KMS-11 (cell line): ENCODE measurements at regions not wholly inside any gene's neighbourhood (a gene's known extent, or its start where the extent isn't known, plus 50 kb on each side); places are given as distances from the start of the nearest gene placed in this dataset.

Experiments used
- H2AFZ ChIP-seq: fragments of 200-600 bp; sonication (generic); 2 replicates; pipeline ENCODE4 v1.6.1; 2016; ENCODE audit warnings: antibody characterized with exemption, mixed run types, low read depth
- H3K27ac ChIP-seq: fragments of 200-600 bp; sonication (generic); 2 replicates; pipeline ENCODE4 v1.6.1; 2016; ENCODE audit warnings: mild to moderate bottlenecking, mixed run types
- H3K27me3 ChIP-seq: fragments of 200-600 bp; sonication (generic); 2 replicates; pipeline ENCODE4 v1.6.1; 2017; ENCODE audit warnings: mild to moderate bottlenecking, low read depth, mixed run types, moderate library complexity; ENCODE audit not compliant: insufficient read depth
- H3K36me3 ChIP-seq: fragments of 200-600 bp; sonication (generic); 2 replicates; pipeline ENCODE4 v1.6.1; 2017; ENCODE audit warnings: mild to moderate bottlenecking, mixed run types; ENCODE audit not compliant: insufficient read depth
- H3K4me1 ChIP-seq: fragments of 200-600 bp; sonication (generic); 2 replicates; pipeline ENCODE4 v1.6.1; 2016; ENCODE audit warnings: mild to moderate bottlenecking, low read depth, mixed run types; ENCODE audit not compliant: poor library complexity, severe bottlenecking
- H3K4me2 ChIP-seq: fragments of 200-600 bp; sonication (generic); 2 replicates; pipeline ENCODE4 v1.7.0; 2016; ENCODE audit warnings: mild to moderate bottlenecking, mixed run types
- H3K4me3 ChIP-seq: fragments of 200-600 bp; sonication (generic); IDR thresholded peaks from 2 replicates; pipeline ENCODE4 v1.6.1; 2017; ENCODE audit warnings: low read depth, low read length, mixed read lengths; ENCODE audit not compliant: insufficient read depth
- H3K79me2 ChIP-seq: fragments of 200-600 bp; sonication (generic); 2 replicates; pipeline ENCODE4 v1.6.1; 2016; ENCODE audit warnings: low read depth, mixed run types; ENCODE audit not compliant: insufficient read depth
- H3K9ac ChIP-seq: fragments of 200-600 bp; sonication (generic); 2 replicates; pipeline ENCODE4 v1.6.1; 2016; ENCODE audit warnings: mild to moderate bottlenecking, mixed run types
- H4K20me1 ChIP-seq: fragments of 200-600 bp; sonication (generic); 2 replicates; pipeline ENCODE4 v1.6.1; 2016; ENCODE audit warnings: mild to moderate bottlenecking, mixed run types; ENCODE audit not compliant: insufficient read depth
- CTCF ChIP-seq: fragments of 200-600 bp; sonication (generic); conservative IDR thresholded peaks from 2 replicates; pipeline ENCODE4 v1.6.1; 2017; ENCODE audit warnings: low read depth, mild to moderate bottlenecking, antibody characterized with exemption, low read length, moderate library complexity, mixed read lengths

- Histone ChIP-seq H4K20me1 (no peaks in the 10 kb centered on the region), H3K79me2 (no peaks in the 10 kb centered on the region), H3K27ac (no peak overlapping the region), H3K9ac (no peak overlapping the region), H3K27me3 (no peaks in the 10 kb centered on the region), H2AFZ (no peak overlapping the region), H3K4me2 (no peak overlapping the region), H3K4me3 (no peak overlapping the region), H3K36me3 (no peaks in the 10 kb centered on the region), H3K4me1 (no peaks in the 10 kb centered on the region)
- no peak for TF ChIP-seq CTCF
Measured at GRCh38 chr3:180409883-180410282, 192.1 kb upstream of the TTC14 start.

GRCh38 chr3:180414157-180414556, 187.8 kb upstream of the TTC14 start:
- Histone ChIP-seq H3K27me3 (no peaks in the 10 kb centered on the region), H2AFZ (no peak overlapping the region)

GRCh38 chr3:180416111-180416594, 185.8 kb upstream of the TTC14 start:
- Histone ChIP-seq H3K27ac (no peak overlapping the region), H3K27me3 (no peaks in the 10 kb centered on the region), H3K4me1 (no peaks in the 10 kb centered on the region), H2AFZ (no peak overlapping the region), H3K9ac (no peak overlapping the region), H3K4me2 (no peak overlapping the region), H4K20me1 (no peaks in the 10 kb centered on the region), H3K36me3 (no peaks in the 10 kb centered on the region), H3K4me3 (no peak overlapping the region), H3K79me2 (no peaks in the 10 kb centered on the region)
- TF ChIP-seq CTCF, result no peak

More at GRCh38 chr3:180414157-180414556, 187.8 kb upstream of the TTC14 start:
- Histone ChIP-seq H3K4me3 (no peak overlapping the region), H3K36me3 (no peaks in the 10 kb centered on the region), H4K20me1 (no peaks in the 10 kb centered on the region), H3K9ac (no peak overlapping the region), H3K79me2 (no peaks in the 10 kb centered on the region), H3K4me2 (no peak overlapping the region), H3K27ac (no peak overlapping the region), H3K4me1 (no peaks in the 10 kb centered on the region)
- no peak for TF ChIP-seq CTCF

- Histone ChIP-seq H3K27me3 (no peaks in the 10 kb centered on the region), H3K4me2 (no peak overlapping the region), H4K20me1 (no peaks in the 10 kb centered on the region)
Measured at GRCh38 chr3:180417241-180417640, 184.7 kb upstream of the TTC14 start.

More at GRCh38 chr3:180417241-180417640, 184.7 kb upstream of the TTC14 start:
- no peaks in the 10 kb centered on the region for H3K4me1 ChIP-seq
- no peaks in the 10 kb centered on the region for H3K79me2 ChIP-seq
- TF ChIP-seq CTCF, result no peak
- H3K36me3 ChIP-seq, result no peaks in the 10 kb centered on the region
- H2AFZ ChIP-seq, result no peak overlapping the region
- H3K4me3 ChIP-seq, result no peak overlapping the region
- H3K27ac ChIP-seq, result no peak overlapping the region
- H3K9ac ChIP-seq, result no peak overlapping the region
